ENCODE measurements at regions not wholly inside any gene's neighbourhood (a gene's known extent, or its start where the extent isn't known, plus 50 kb on each side); places are given as distances from the start of the nearest gene placed in this dataset.

DNA sequence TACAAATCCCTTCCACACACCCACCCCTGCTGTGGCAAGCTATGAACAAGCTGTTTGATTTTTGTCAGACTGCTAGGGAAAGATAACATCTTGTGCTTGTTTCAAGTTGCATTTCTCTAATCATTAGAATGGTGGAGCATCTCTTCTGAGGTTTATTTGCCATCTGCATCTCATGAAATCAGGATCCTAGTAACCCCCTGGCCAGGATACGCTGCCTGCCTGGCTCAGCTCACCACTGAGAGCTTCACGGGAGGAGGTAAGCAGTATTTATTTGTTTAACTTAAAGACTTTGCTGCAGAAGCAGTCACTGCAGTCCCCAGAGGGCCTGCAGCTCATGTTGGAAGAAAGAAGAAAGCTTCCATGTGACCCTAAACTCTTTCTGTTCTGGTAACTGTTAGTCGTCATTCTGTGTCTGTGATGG lies 83.3 kb upstream of the CXCL14 start:
- TF ChIP-seq, protein P1, sequence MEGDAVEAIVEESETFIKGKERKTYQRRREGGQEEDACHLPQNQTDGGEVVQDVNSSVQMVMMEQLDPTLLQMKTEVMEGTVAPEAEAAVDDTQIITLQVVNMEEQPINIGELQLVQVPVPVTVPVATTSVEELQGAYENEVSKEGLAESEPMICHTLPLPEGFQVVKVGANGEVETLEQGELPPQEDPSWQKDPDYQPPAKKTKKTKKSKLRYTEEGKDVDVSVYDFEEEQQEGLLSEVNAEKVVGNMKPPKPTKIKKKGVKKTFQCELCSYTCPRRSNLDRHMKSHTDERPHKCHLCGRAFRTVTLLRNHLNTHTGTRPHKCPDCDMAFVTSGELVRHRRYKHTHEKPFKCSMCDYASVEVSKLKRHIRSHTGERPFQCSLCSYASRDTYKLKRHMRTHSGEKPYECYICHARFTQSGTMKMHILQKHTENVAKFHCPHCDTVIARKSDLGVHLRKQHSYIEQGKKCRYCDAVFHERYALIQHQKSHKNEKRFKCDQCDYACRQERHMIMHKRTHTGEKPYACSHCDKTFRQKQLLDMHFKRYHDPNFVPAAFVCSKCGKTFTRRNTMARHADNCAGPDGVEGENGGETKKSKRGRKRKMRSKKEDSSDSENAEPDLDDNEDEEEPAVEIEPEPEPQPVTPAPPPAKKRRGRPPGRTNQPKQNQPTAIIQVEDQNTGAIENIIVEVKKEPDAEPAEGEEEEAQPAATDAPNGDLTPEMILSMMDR (IDR thresholded peaks at IDR 0.05) = no peak
- no peak for TF ChIP-seq ZFX (IDR thresholded peaks at IDR 0.05; ENCODE audit: borderline replicate concordance)

Measured in 22Rv1 (cell line).